VCaP (cell line): ENCODE measurements at regions not wholly inside any gene's neighbourhood (a gene's known extent, or its start where the extent isn't known, plus 50 kb on each side); places are given as distances from the start of the nearest gene placed in this dataset.

Source experiments
- H3K27ac ChIP-seq: fragments of 450-650 bp; 2 replicates; pipeline ENCODE4 v1.5.1; 2017
- TF ChIP-seq, protein P1 (sequence below): fragments of 450-650 bp; conservative IDR thresholded peaks from 2 replicates; pipeline ENCODE4 v1.5.1; 2017; ENCODE audit warnings: mild to moderate bottlenecking, moderate library complexity

DNA sequence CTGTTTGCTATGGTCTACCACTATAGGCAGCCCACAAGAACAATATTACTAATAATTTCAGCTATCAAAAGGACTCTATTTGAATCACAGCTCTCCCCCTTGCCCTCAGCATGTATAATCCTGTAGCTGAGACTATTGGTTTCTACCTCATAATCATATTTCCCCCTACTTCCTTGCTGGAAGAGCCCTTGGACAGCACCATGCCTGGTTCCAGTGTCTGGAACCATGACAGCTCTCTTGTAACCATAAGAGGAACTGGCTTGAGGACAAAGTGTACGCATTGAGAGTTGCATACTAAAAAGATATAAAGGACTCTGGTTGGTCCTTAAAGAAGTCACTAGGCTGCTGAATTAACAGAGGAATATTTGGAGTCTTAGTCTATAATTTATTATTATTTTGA, 110.7 kb upstream of the ZRANB2 start:
- TF ChIP-seq, protein P1, sequence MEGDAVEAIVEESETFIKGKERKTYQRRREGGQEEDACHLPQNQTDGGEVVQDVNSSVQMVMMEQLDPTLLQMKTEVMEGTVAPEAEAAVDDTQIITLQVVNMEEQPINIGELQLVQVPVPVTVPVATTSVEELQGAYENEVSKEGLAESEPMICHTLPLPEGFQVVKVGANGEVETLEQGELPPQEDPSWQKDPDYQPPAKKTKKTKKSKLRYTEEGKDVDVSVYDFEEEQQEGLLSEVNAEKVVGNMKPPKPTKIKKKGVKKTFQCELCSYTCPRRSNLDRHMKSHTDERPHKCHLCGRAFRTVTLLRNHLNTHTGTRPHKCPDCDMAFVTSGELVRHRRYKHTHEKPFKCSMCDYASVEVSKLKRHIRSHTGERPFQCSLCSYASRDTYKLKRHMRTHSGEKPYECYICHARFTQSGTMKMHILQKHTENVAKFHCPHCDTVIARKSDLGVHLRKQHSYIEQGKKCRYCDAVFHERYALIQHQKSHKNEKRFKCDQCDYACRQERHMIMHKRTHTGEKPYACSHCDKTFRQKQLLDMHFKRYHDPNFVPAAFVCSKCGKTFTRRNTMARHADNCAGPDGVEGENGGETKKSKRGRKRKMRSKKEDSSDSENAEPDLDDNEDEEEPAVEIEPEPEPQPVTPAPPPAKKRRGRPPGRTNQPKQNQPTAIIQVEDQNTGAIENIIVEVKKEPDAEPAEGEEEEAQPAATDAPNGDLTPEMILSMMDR, result no peak
- no peak overlapping the region for H3K27ac ChIP-seq

DNA sequence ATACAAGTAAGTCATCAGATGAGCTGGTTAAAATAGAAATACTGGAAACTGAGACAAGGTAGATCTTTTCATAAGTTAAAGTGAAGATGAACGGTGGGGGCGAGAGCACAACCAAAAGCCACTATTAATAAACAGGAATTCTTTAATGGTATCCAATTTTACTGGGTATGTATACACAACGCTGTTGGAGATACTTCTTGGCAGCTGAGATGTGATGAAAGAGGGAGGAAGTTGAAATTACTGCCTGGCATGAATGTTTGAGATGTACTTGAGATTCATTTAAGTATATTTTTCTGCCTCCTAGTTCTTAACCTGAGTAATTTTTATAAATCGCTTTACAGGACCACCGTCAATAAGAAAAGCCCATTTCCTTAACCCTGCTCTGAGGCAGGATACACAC, 110.0 kb upstream of the ZRANB2 start:
- no peak overlapping the region for H3K27ac ChIP-seq
- TF ChIP-seq, protein P1, result no peak

DNA sequence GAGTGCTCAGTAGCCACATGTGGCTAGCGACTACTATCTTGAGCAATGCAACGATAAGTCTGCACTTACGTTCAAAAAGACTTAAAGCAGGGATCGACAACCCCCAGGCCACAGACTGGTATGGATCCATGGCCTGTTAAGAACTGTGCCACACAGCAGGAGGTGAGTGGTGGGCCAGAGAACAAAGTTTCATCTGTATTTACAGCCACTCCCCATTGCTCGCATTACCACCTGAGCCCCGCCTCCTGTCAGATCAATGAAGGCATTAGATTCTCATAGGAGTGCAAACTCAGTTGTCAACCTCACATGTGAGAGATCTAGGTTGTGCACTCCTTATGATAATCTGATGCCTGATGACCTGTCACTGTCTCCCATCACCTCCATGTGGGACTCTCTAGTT, 103.6 kb upstream of the ZRANB2 start:
- no peak overlapping the region for H3K27ac ChIP-seq
- TF ChIP-seq, protein P1, result no peak

DNA sequence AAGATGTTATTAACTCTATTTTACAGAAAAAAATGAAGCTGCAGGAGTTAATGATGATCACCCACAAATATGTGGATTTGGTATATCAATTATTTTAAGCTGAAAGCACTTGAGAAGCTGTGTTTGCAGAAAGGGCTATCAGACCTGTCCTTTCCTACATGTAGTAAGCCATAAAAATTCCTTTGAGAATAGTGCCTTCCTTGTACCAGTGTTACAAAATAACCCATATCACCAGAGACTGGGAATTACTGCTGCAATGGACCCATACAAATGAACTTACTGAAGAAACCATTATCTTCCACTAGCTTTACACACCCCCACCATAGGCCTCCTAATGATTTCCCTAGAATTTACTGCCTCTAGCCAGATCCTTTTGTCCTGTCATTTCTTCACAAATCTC, 99.2 kb upstream of the ZRANB2 start:
- TF ChIP-seq, protein P1, result no peak
- no peak overlapping the region for H3K27ac ChIP-seq

DNA sequence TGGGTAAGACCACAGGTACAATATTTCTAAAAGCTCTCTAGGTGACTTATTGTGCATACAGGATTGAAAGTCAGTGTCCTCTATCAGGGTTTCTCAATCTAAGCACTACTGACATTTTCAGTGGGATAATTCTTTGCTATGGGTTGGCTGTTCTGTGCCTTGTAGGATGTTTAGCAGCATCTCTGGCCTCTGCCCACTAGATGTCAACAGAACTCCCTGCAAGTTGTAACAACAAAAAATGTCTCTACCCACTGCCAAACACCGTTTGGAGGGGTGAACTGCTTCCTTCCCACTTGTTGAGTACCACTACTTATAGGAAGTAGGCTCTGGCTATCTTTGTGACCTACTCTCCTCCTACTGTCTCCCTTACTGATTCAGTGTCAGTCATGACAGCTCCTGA, 90.1 kb upstream of the ZRANB2 start:
- TF ChIP-seq, protein P1, result peak; percentile 21
- no peak overlapping the region for H3K27ac ChIP-seq

DNA sequence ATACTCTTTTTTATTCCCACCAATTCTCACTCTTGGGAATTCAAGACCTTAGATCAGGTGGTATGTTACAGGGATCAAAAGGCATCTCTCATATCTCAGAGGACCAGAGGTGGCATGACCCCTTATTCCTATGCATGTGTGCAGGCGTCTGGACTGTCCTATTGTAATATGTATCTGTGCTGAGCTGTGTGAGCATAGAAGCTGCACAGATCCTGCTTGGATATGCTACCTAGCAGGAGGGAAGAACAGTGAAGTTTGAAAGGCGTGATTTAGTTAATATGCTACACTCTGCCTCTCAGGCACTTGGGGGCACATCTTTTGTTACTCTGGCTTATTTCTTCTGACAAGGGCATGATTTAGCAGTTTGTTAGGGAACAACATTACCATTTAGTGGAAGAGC, 86.7 kb upstream of the ZRANB2 start:
- TF ChIP-seq, protein P1, result no peak
- H3K27ac ChIP-seq, result no peak overlapping the region

DNA sequence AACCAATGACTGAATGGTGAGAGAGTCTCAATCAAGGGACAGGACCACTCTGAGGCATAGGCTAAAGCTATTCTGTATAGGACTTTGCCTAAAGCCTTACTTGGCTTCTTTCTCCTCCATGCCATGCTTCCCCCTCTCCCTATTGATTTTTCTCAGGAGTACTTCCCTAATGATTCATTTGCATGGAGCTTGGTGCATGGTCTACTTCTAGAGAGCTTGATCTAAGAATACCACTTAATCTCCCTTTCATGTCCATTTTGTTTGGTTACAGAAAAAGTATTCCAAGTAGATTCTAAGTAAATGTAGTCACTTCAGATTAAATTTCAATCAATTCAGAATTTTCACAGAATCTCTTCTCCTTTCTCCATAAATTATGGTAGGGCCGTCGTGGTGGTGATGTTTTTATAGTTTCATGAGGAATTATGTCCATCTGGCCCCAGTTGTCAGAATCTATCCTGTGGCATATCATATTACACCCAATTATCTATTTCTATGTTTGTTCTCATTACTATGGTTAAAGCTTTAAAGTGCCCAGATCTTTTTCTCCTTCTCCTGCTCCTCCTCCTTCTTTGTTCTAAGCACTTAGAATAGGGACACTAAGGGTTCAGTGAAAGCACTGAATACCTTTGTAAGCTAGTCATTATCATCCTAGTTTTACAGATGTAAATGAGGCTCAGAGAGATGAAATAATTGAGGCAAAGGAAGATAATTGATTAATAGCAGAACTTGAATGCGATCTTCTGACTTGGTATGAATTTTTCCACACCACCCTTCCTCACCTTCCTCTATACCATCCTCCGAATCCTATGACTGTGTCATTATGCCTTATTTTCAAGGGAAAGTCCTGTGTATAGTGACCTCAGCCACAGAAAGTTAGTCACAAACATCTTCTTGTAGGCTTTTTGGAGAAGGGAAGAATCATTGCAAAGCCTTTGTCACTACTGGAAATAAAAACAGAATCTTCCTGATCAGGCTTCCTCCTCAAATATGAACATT, 85.6 kb upstream of the ZRANB2 start:
- no peak overlapping the region for H3K27ac ChIP-seq
- TF ChIP-seq, protein P1, result no peak
